SU-DHL-6 (cell line): ENCODE measurements at regions not wholly inside any gene's neighbourhood (a gene's known extent, or its start where the extent isn't known, plus 50 kb on each side); places are given as distances from the start of the nearest gene placed in this dataset.

ENCODE experiments used
- H2AFZ ChIP-seq: fragments of 200-600 bp; sonication (generic); 2 replicates; pipeline ENCODE4 v1.6.1; 2014; ENCODE audit warnings: low read depth, mild to moderate bottlenecking, moderate library complexity, mixed read lengths, antibody characterized with exemption, low read length; ENCODE audit not compliant: severe bottlenecking
- H3F3A ChIP-seq: fragments of 200-600 bp; shearing (Covaris generic); 2 replicates; pipeline ENCODE4 v1.6.0; 2016; ENCODE audit warnings: antibody characterized with exemption, mild to moderate bottlenecking; ENCODE audit not compliant: insufficient read depth
- H3K27ac ChIP-seq: fragments of 200-600 bp; sonication (generic); 2 replicates; pipeline ENCODE4 v1.5.1; 2016; ENCODE audit warnings: low read depth, mild to moderate bottlenecking, low read length, moderate library complexity, mixed read lengths
- H3K27me3 ChIP-seq: fragments of 200-600 bp; sonication (generic), shearing (Covaris generic); 2 replicates; pipeline ENCODE4 v1.6.0; 2014; ENCODE audit warnings: mild to moderate bottlenecking, low read length
- H3K36me3 ChIP-seq: fragments of 200-600 bp; sonication (generic); 2 replicates; pipeline ENCODE4 v1.6.1; 2014; ENCODE audit warnings: mild to moderate bottlenecking, low read length, mixed read lengths
- H3K4me2 ChIP-seq: fragments of 300-600, 200-600 bp; shearing (Covaris generic), sonication (generic); 2 replicates; pipeline ENCODE4 v1.6.0; 2014; ENCODE audit warnings: low read length, low read depth, mild to moderate bottlenecking; ENCODE audit not compliant: poor library complexity, severe bottlenecking
- H3K4me3 ChIP-seq: fragments of 200-600 bp; sonication (generic); 2 replicates; pipeline ENCODE4 v1.5.1; 2014; ENCODE audit warnings: antibody characterized with exemption, low read length, mild to moderate bottlenecking, mixed read lengths; ENCODE audit not compliant: insufficient read depth, poor library complexity, severe bottlenecking
- H3K79me2 ChIP-seq: fragments of 200-600 bp; sonication (generic); 2 replicates; pipeline ENCODE4 v1.6.1; 2014; ENCODE audit warnings: mild to moderate bottlenecking, low read length, moderate library complexity; ENCODE audit not compliant: insufficient read depth
- H3K9ac ChIP-seq: fragments of 200-600 bp; sonication (generic); 2 replicates; pipeline ENCODE4 v1.7.0; 2014; ENCODE audit warnings: mild to moderate bottlenecking, low read length
- H3K9me2 ChIP-seq: fragments of 200-600 bp; sonication (generic); replicated peaks from 2 replicates; pipeline ENCODE4 v1.6.1; 2014; ENCODE audit warnings: low read length; ENCODE audit not compliant: insufficient read depth
- H3K9me3 ChIP-seq: fragments of 200-600 bp; sonication (generic); 2 replicates; pipeline ENCODE4 v1.6.1; 2014; ENCODE audit warnings: low read length, mixed read lengths; ENCODE audit not compliant: insufficient read depth
- H4K20me1 ChIP-seq: fragments of 200-600 bp; sonication (generic); 2 replicates; pipeline ENCODE4 v1.6.1; 2014; ENCODE audit warnings: low read depth, mild to moderate bottlenecking, antibody characterized with exemption, low read length, moderate library complexity, mixed read lengths
- CTCF ChIP-seq: fragments of 200-600 bp; sonication (generic); IDR thresholded peaks from one replicate; pipeline ENCODE4 v1.5.1; 2017; ENCODE audit warnings: antibody characterized with exemption, mild to moderate bottlenecking, low read length, moderate library complexity; ENCODE audit not compliant: insufficient read depth, poor library complexity, severe bottlenecking
- EZH2phosphoT487 ChIP-seq: fragments of 200-600 bp; sonication (generic), shearing (Covaris generic); conservative IDR thresholded peaks from 2 replicates; pipeline ENCODE4 v1.6.1; 2018; ENCODE audit warnings: mild to moderate bottlenecking, antibody characterized with exemption, low read length, moderate library complexity, mixed read lengths

GRCh38 chr1:25003457-25004190 lies 73.5 kb upstream of the RUNX3 start:
- no peaks in the 10 kb centered on the region for H3F3A ChIP-seq
- H4K20me1 ChIP-seq = no peaks in the 10 kb centered on the region
- H3K27ac ChIP-seq = no peak overlapping the region
- no peak for TF ChIP-seq CTCF
- no peak for TF ChIP-seq EZH2phosphoT487
- no peaks in the 10 kb centered on the region for H3K79me2 ChIP-seq
- no peak overlapping the region for H2AFZ ChIP-seq
- no peak overlapping the region for H3K9ac ChIP-seq
- H3K4me3 ChIP-seq = no peak overlapping the region
- no peaks in the 10 kb centered on the region for H3K27me3 ChIP-seq
- no peaks in the 10 kb centered on the region for H3K36me3 ChIP-seq
- no peaks in the 10 kb centered on the region for H3K9me2 ChIP-seq
- no peak overlapping the region for H3K4me2 ChIP-seq
- no peaks in the 10 kb centered on the region for H3K9me3 ChIP-seq

- H3K4me2 ChIP-seq = no peak overlapping the region
These were observed 72.9 kb upstream of the RUNX3 start for GRCh38 chr1:25003000-25003399.

GRCh38 chr1:25001125-25001915 lies 71.2 kb upstream of the RUNX3 start:
- Histone ChIP-seq H4K20me1 (no peaks in the 10 kb centered on the region), H3K36me3 (no peaks in the 10 kb centered on the region), H2AFZ (no peak overlapping the region), H3K9ac (no peak overlapping the region), H3K79me2 (no peaks in the 10 kb centered on the region), H3K27me3 (no peaks in the 10 kb centered on the region), H3F3A (no peaks in the 10 kb centered on the region), H3K9me2 (no peaks in the 10 kb centered on the region), H3K4me2 (no peak overlapping the region), H3K9me3 (no peaks in the 10 kb centered on the region), H3K27ac (no peak overlapping the region), H3K4me3 (no peak overlapping the region)
- TF ChIP-seq CTCF = no peak
- TF ChIP-seq EZH2phosphoT487 = no peak

More at GRCh38 chr1:25003000-25003399, 72.9 kb upstream of the RUNX3 start:
- no peaks in the 10 kb centered on the region for H3K9me2 ChIP-seq
- no peaks in the 10 kb centered on the region for H4K20me1 ChIP-seq
- TF ChIP-seq CTCF (no peak), EZH2phosphoT487 (no peak)
- H3K27me3 ChIP-seq = no peaks in the 10 kb centered on the region
- H3K9ac ChIP-seq = no peak overlapping the region
- no peaks in the 10 kb centered on the region for H3K79me2 ChIP-seq
- H3K27ac ChIP-seq = no peak overlapping the region
- H2AFZ ChIP-seq = no peak overlapping the region
- no peaks in the 10 kb centered on the region for H3K9me3 ChIP-seq
- H3K36me3 ChIP-seq = no peaks in the 10 kb centered on the region
- no peaks in the 10 kb centered on the region for H3F3A ChIP-seq
- H3K4me3 ChIP-seq = no peak overlapping the region
